ENCODE measurements at regions not wholly inside any gene's neighbourhood (a gene's known extent, or its start where the extent isn't known, plus 50 kb on each side); places are given as distances from the start of the nearest gene placed in this dataset.

DNA sequence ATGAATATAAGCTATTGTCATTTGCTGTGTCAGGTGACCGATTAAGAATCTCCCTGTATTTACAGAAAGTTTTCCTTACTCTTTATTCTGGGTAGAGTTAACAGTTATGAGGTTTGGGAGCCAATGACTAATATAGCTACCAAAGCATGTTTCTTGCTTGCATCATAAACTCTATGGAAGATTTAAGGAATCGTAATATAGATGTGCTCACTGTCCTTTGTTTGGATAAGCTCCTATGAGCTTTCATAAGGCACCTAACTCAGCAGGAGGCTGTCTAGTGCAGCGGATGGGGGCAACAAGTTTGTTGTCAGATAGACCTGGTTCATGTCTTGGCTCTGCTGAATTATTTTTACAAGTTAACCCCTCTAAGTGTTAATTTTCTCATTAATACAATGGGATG lies 75.0 kb upstream of the PAQR3 start:
- H3K9ac ChIP-seq (ENCODE audit: low read length), result no peak overlapping the region
- H2AFZ ChIP-seq (ENCODE audit: low read depth, low read length), result no peak overlapping the region
- H3K27ac ChIP-seq (ENCODE audit: low read length), result no peak overlapping the region
- no peaks in the 10 kb centered on the region for H3K27me3 ChIP-seq (ENCODE audit: insufficient read depth, low read depth, low read length)
- H3K9me2 ChIP-seq (ENCODE audit: insufficient read depth, low read length), result no peaks in the 10 kb centered on the region
- TF ChIP-seq TAF1 (IDR thresholded peaks at IDR 0.05; ENCODE audit: low read depth) (no peak), RAD21 (conservative IDR thresholded peaks at IDR 0.05) (no peak), SMC3 (conservative IDR thresholded peaks at IDR 0.05; ENCODE audit: poor library complexity) (no peak), REST (IDR thresholded peaks at IDR 0.05; ENCODE audit: borderline replicate concordance) (no peak), EP300 (conservative IDR thresholded peaks at IDR 0.05; ENCODE audit: poor library complexity, severe bottlenecking) (no peak), POLR2AphosphoS5 (IDR thresholded peaks at IDR 0.05) (no peak), EZH2 (IDR thresholded peaks at IDR 0.05; ENCODE audit: borderline replicate concordance, insufficient read depth, low read length, poor library complexity, severe bottlenecking) (no peak), MXI1 (conservative IDR thresholded peaks at IDR 0.05; ENCODE audit: poor library complexity, severe bottlenecking) (no peak)
- TF ChIP-seq, protein P1, sequence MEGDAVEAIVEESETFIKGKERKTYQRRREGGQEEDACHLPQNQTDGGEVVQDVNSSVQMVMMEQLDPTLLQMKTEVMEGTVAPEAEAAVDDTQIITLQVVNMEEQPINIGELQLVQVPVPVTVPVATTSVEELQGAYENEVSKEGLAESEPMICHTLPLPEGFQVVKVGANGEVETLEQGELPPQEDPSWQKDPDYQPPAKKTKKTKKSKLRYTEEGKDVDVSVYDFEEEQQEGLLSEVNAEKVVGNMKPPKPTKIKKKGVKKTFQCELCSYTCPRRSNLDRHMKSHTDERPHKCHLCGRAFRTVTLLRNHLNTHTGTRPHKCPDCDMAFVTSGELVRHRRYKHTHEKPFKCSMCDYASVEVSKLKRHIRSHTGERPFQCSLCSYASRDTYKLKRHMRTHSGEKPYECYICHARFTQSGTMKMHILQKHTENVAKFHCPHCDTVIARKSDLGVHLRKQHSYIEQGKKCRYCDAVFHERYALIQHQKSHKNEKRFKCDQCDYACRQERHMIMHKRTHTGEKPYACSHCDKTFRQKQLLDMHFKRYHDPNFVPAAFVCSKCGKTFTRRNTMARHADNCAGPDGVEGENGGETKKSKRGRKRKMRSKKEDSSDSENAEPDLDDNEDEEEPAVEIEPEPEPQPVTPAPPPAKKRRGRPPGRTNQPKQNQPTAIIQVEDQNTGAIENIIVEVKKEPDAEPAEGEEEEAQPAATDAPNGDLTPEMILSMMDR (IDR thresholded peaks at IDR 0.05; ENCODE audit: poor library complexity, severe bottlenecking), result no peak
- H3K36me3 ChIP-seq (ENCODE audit: insufficient read depth, low read length), result no peaks in the 10 kb centered on the region
- no peaks in the 10 kb centered on the region for H4K20me1 ChIP-seq (ENCODE audit: insufficient read depth)
- no peak overlapping the region for H3K4me2 ChIP-seq (ENCODE audit: low read length)
- H3K79me2 ChIP-seq (replicated peaks; ENCODE audit: insufficient read depth, low read length), result no peaks in the 10 kb centered on the region
- no peak overlapping the region for H3K4me3 ChIP-seq (ENCODE audit: low read length)
- no peaks in the 10 kb centered on the region for H3K9me3 ChIP-seq (ENCODE audit: low read length)
- no peaks in the 10 kb centered on the region for H3F3A ChIP-seq (ENCODE audit: insufficient read depth, low read length, poor library complexity, severe bottlenecking)

DNA sequence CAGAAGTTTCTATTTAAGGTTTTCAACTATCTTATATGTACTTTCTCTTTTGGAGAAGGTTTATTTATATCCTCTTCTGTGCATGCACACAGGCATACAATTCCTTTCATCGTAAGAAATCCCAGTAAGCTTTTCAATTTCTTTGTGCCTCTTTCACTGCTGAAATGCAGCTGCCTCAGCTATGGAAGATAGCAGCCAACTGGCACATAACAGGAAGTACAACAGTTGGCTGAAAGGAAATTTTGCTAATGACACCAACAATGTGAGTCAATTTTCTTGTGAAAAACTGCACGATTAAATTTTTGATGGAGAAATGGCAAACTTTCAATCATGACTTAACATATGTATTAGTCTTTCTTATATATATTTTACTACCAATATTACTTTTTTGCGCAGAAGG lies 74.5 kb upstream of the PAQR3 start:
- Histone ChIP-seq H3K4me3 (ENCODE audit: low read length) (no peak overlapping the region), H3K27me3 (ENCODE audit: insufficient read depth, low read depth, low read length) (no peaks in the 10 kb centered on the region), H3F3A (ENCODE audit: insufficient read depth, low read length, poor library complexity, severe bottlenecking) (no peaks in the 10 kb centered on the region), H2AFZ (ENCODE audit: low read depth, low read length) (no peak overlapping the region), H3K79me2 (replicated peaks; ENCODE audit: insufficient read depth, low read length) (no peaks in the 10 kb centered on the region), H3K9me2 (ENCODE audit: insufficient read depth, low read length) (no peaks in the 10 kb centered on the region), H3K4me2 (ENCODE audit: low read length) (no peak overlapping the region), H3K27ac (ENCODE audit: low read length) (no peak overlapping the region), H4K20me1 (ENCODE audit: insufficient read depth) (no peaks in the 10 kb centered on the region), H3K9ac (ENCODE audit: low read length) (no peak overlapping the region), H3K36me3 (ENCODE audit: insufficient read depth, low read length) (no peaks in the 10 kb centered on the region), H3K9me3 (ENCODE audit: low read length) (no peaks in the 10 kb centered on the region)
- TF ChIP-seq REST (IDR thresholded peaks at IDR 0.05; ENCODE audit: borderline replicate concordance), result no peak
